Left renal pelvis (tissue), 4 donors: ENCODE measurements at regions not wholly inside any gene's neighbourhood (a gene's known extent, or its start where the extent isn't known, plus 50 kb on each side); places are given as distances from the start of the nearest gene placed in this dataset.

ENCODE experiments used
- DNase-seq, 4 donors: peaks; one replicate each; pipeline ENCODE4 v3.0.0-alpha.2; 2013; ENCODE audit warnings: low read depth in 4 of 4, low spot score in 3 of 4

- no peak for DNase-seq
Measured at GRCh38 chr10:42932735-42933447, 144.0 kb upstream of the RET start.

GRCh38 chr10:42933448-42934340, 143.2 kb upstream of the RET start:
- DNase-seq: peak in 2 of 4 donors; percentile 47 to 67

- no peak for DNase-seq
Measured at GRCh38 chr10:42934351-42934811, 142.5 kb upstream of the RET start.

GRCh38 chr10:42934842-42935241, 142.0 kb upstream of the RET start:
- no peak for DNase-seq

- DNase-seq: no peak
Measured at GRCh38 chr10:42935466-42935865, 141.4 kb upstream of the RET start.

- no peak for DNase-seq
Measured at GRCh38 chr10:42936580-42936979, 140.3 kb upstream of the RET start.

- DNase-seq: no peak
Measured at GRCh38 chr10:42937048-42937447, 139.8 kb upstream of the RET start.

GRCh38 chr10:42937649-42938180, 139.2 kb upstream of the RET start:
- DNase-seq: no peak

- DNase-seq: no peak
Measured at GRCh38 chr10:42938351-42938750, 138.5 kb upstream of the RET start.

- DNase-seq: no peak
Measured at GRCh38 chr10:42939237-42939636, 137.6 kb upstream of the RET start.

GRCh38 chr10:42939685-42940366, 137.0 kb upstream of the RET start:
- no peak for DNase-seq

- DNase-seq: no peak
Measured at GRCh38 chr10:42940487-42941294, 136.2 kb upstream of the RET start.

- DNase-seq: no peak
Measured at GRCh38 chr10:42941295-42941644, 135.6 kb upstream of the RET start.

GRCh38 chr10:42941790-42942189, 135.1 kb upstream of the RET start:
- DNase-seq: no peak

GRCh38 chr10:42942279-42942950, 134.5 kb upstream of the RET start:
- DNase-seq: no peak

- DNase-seq: no peak
Measured at GRCh38 chr10:42943025-42943818, 133.6 kb upstream of the RET start.

- DNase-seq: no peak
Measured at GRCh38 chr10:42948040-42948439, 128.8 kb upstream of the RET start.

- no peak for DNase-seq
Measured at GRCh38 chr10:42949287-42949686, 127.6 kb upstream of the RET start.
